Common myeloid progenitor, CD34-positive (primary cell): ENCODE measurements at regions not wholly inside any gene's neighbourhood (a gene's known extent, or its start where the extent isn't known, plus 50 kb on each side); places are given as distances from the start of the nearest gene placed in this dataset.

Experiments used
- CTCF ChIA-PET: fragments of 350-600 bp; sonication (Branson Sonifier 250); formaldehyde crosslinking; loops from one replicate; lab custom pipeline; 2021; ENCODE audit warnings: antibody characterized with exemption; lab: Charles Lee
- POLR2A ChIA-PET: fragments of 350-600 bp; sonication (Branson Sonifier 250); formaldehyde crosslinking; loops from one replicate; lab custom pipeline; 2021; ENCODE audit warnings: antibody characterized with exemption; lab: Charles Lee
- DNase-seq, 3 donors: peaks; one replicate each; pipeline versions ENCODE4 v3.0.0 to v3.0.0-alpha.2; 2013
- H3K27ac ChIP-seq, 2 experiments: 1 replicate in 1 of 2; 2 replicates in 1 of 2; pipeline ENCODE4 v1.7.0; 2013; ENCODE audit warnings: inconsistent platforms in 2 of 2, low read length in 2 of 2, mild to moderate bottlenecking in 2 of 2, low read depth in 1 of 2, moderate library complexity in 1 of 2; ENCODE audit not compliant: severe bottlenecking in 2 of 2, insufficient read depth in 1 of 2, poor library complexity in 1 of 2
- H3K27me3 ChIP-seq, 5 experiments: replicated peaks in 2 of 5; 1 replicate in 3 of 5; 2 replicates in 2 of 5; pipeline versions ENCODE4 v1.6.1 to v1.7.0; 2013; ENCODE audit warnings: low read length in 4 of 5, mild to moderate bottlenecking in 2 of 5, moderate library complexity in 2 of 5, inconsistent platforms in 1 of 5; ENCODE audit not compliant: insufficient read depth in 5 of 5, control insufficient read depth in 4 of 5
- H3K36me3 ChIP-seq, 4 experiments: 1 replicate in 2 of 4; 2 replicates in 2 of 4; pipeline versions ENCODE4 v1.6.1 to v1.7.0; 2013; ENCODE audit warnings: low read length in 3 of 4, control low read depth in 1 of 4, mild to moderate bottlenecking in 1 of 4; ENCODE audit not compliant: control insufficient read depth in 4 of 4, insufficient read depth in 4 of 4
- H3K4me1 ChIP-seq, 4 experiments: 1 replicate in 3 of 4; 2 replicates in 1 of 4; pipeline versions ENCODE4 v1.6.1 to v1.7.1; 2013; ENCODE audit warnings: low read length in 3 of 4, mild to moderate bottlenecking in 3 of 4, control low read depth in 1 of 4, inconsistent platforms in 1 of 4, moderate library complexity in 1 of 4; ENCODE audit not compliant: control insufficient read depth in 4 of 4, insufficient read depth in 4 of 4; ENCODE audit errors: control extremely low read depth in 1 of 4
- H3K4me3 ChIP-seq, 7 experiments: 1 replicate in 4 of 7; 2 replicates in 3 of 7; pipeline versions ENCODE4 v1.5.1 to v1.7.0; 2013; ENCODE audit warnings: mild to moderate bottlenecking in 7 of 7, low read length in 6 of 7, moderate library complexity in 6 of 7, inconsistent platforms in 2 of 7, low read depth in 2 of 7, control low read depth in 1 of 7; ENCODE audit not compliant: insufficient read depth in 4 of 7, control insufficient read depth in 1 of 7; ENCODE audit errors: extremely low read depth in 1 of 7
- H3K9me3 ChIP-seq, 5 experiments: 1 replicate in 4 of 5; 2 replicates in 1 of 5; pipeline versions ENCODE4 v1.6.1 to v1.7.1; 2013; ENCODE audit warnings: low read length in 4 of 5, mild to moderate bottlenecking in 2 of 5, inconsistent platforms in 1 of 5, low read depth in 1 of 5, moderate library complexity in 1 of 5; ENCODE audit not compliant: control insufficient read depth in 4 of 5, insufficient read depth in 2 of 5; ENCODE audit errors: control extremely low read depth in 1 of 5
- WGBS: methylation state at CpG from one replicate; pipeline ENCODE4 v1.1.5; 2013; ENCODE audit not compliant: insufficient coverage; 5-methylcytosine and 5-hydroxymethylcytosine counted together

DNA sequence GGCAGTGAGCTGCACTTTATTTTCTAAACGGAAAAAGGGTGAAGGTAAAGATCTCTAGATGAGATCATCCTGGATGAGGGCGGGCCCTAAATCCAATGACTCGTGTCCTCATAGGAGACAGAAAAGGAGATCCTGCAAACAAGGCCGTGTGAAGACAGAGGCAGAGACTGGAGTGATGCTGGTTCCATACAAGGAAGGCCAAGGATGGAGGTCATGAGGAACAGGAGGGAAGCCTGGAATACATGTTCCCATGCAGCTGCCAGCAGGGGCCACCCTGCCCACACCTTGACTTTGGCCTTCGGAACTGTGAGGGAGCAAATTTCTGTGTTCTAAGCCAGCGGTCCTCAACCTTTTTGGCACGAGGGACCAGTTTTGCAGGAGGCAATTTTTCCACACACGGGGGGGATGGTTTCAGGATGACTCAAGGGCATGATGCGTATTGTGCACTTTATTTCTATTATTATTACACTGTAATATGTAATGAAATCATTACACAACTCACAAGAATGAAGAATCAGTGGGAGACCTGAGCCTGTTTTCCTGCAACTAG is 94.3 kb downstream of the PSMG1 start:
- POLR2A ChIA-PET: no interaction called here
- CTCF ChIA-PET: no interaction called here
- DNase-seq: no peak
- Histone ChIP-seq H3K4me1 (peaks cover 0 to 21% (median 13%) of the 10 kb centered on the region in 4 experiments), H3K27me3 (no peaks in the 10 kb centered on the region), H3K4me3 (no peak overlapping the region), H3K27ac (no peak overlapping the region), H3K36me3 (no peaks in the 10 kb centered on the region), H3K9me3 (no peaks in the 10 kb centered on the region)
- 89% methylated on average over 7 of the region's 9 CpGs for WGBS

GRCh38 chr21:39088031-39088370 is 95.2 kb downstream of the PSMG1 start:
- H3K36me3 ChIP-seq: no peaks in the 10 kb centered on the region

DNA sequence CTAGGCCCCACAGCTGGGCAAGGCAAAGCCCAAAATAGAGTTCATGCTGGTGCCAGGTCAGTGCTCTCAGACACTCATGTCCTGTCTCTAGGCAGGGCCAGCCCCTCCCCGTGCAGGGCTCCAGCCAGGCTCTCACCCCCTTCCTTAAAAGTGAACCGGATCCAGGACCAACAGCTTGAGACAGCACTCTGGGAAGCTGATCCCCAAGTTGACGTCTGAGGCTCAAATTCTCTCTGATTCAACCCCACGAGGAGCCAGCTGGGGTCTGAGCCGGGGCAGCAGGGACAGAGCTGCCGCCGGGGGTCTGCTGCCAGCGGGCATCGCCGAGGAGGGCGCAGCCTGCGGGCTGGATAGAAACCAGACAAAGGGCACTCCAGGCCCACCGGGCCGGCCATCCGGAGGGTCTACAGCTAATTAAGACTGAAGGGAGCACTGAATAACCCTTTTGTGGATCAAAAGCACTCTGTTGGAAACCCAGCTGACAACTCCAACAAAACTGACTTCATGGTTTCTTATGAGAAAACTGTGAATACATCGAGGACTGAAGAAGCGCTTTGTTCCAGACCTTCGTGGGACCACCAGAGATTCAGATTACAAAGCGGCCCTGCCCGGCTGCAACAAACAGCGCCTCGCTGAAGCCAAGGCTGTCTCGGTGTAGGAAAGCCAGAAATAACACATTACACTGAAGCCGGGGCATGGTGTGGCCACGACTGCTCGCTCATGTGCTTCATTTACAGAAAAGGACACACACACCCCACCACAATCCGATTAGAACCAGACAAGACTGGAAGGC is 95.8 kb downstream of the PSMG1 start:
- H3K4me3 ChIP-seq: no peak overlapping the region
- no peaks in the 10 kb centered on the region for H3K9me3 ChIP-seq
- no peaks in the 10 kb centered on the region for H3K27me3 ChIP-seq
- peaks cover 0 to 15% (median 3%) of the 10 kb centered on the region in 4 experiments for H3K4me1 ChIP-seq
- no peak overlapping the region for H3K27ac ChIP-seq
- POLR2A ChIA-PET: no interaction called here
- 95% methylated on average over 25 of the region's 27 CpGs for WGBS
- no peak for DNase-seq
- H3K36me3 ChIP-seq: no peaks in the 10 kb centered on the region
- CTCF ChIA-PET: interaction anchor here (0.8 kb wide), 1 partner anchor 353 kb away, joined by 3 read pairs; no protein-coding TSS in a partner anchor

More at GRCh38 chr21:39088031-39088370, 95.2 kb downstream of the PSMG1 start:
- POLR2A ChIA-PET: no interaction called here
- no peak for DNase-seq
- Histone ChIP-seq H3K27ac (no peak overlapping the region), H3K27me3 (no peaks in the 10 kb centered on the region), H3K4me3 (no peak overlapping the region), H3K4me1 (peaks cover 0 to 17% (median 4%) of the 10 kb centered on the region in 4 experiments), H3K9me3 (no peaks in the 10 kb centered on the region)
- CTCF ChIA-PET: no interaction called here
- WGBS: 100% methylated on average over 5 of the region's 6 CpGs

DNA sequence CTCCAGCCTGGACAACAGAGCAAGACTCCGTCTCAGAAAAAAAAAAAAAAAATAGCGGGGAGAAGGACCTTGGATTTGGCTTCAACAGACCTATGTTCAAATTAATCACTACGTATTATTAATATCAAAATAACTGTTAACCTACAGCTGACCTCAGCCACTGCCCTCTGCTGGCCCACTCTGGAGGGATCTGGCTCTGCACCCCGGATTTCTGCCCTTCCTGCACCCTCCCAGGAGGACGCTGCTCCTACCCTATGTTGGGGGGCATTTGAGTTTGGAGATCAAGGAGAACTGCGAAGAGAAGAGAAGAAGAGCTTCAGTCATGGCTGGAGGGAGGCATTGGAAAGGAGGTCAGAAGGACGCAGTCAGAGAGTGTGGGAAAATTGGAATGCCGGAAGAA is 96.7 kb downstream of the PSMG1 start:
- WGBS: 100% methylated on average over 5 of the region's 8 CpGs
- no peak for DNase-seq
- Histone ChIP-seq H3K4me3 (no peak overlapping the region), H3K4me1 (peaks cover 0 to 15% (median 4%) of the 10 kb centered on the region in 4 experiments), H3K27me3 (no peaks in the 10 kb centered on the region), H3K9me3 (no peaks in the 10 kb centered on the region), H3K36me3 (no peaks in the 10 kb centered on the region), H3K27ac (no peak overlapping the region)
- CTCF ChIA-PET: interaction anchor here (0.8 to 1.9 kb wide), 3 partner anchors 15 to 352 kb away, joined by 3 to 4 read pairs (median 3); no protein-coding TSS in a partner anchor
- POLR2A ChIA-PET: no interaction called here

DNA sequence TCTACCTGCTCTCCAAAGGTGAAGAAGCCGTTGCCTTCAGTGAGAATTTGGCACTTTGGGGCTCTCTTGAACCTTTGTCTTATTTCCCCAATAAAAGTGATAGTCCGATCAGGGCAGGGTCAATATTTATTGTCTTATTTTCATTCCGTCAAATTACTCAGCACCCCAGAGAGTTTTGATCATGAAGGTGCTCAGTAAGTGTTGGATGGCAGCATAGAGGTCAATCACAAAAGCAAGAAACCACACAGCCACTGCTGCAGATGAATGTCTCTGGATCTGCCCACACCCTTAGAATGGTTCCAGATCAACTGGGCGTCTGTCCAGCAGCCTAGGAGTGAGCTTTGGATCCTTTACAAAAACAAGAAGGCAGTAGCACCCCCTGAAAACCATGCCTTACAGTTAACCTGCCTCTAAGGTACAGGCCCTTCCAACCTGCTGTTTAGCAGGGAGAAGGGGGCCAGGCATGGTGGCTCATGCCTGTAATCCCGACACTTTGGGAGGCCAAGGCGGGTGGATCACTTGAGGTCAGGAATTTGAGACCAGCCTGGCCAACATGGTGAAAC is 97.3 kb downstream of the PSMG1 start:
- POLR2A ChIA-PET: no interaction called here
- no peak overlapping the region for H3K4me3 ChIP-seq
- CTCF ChIA-PET: interaction anchor here (0.8 to 1.9 kb wide), 5 partner anchors 14 to 112 kb away, joined by 3 to 5 read pairs (median 4); no protein-coding TSS in a partner anchor
- peaks cover 0 to 15% (median 4%) of the 10 kb centered on the region in 4 experiments for H3K4me1 ChIP-seq
- 100% methylated on average over 2 of the region's 6 CpGs for WGBS
- H3K27ac ChIP-seq: no peak overlapping the region
- no peaks in the 10 kb centered on the region for H3K9me3 ChIP-seq
- H3K27me3 ChIP-seq: no peaks in the 10 kb centered on the region
- DNase-seq: no peak
- H3K36me3 ChIP-seq: no peaks in the 10 kb centered on the region

GRCh38 chr21:39084979-39085729 is 98.1 kb downstream of the PSMG1 start:
- Histone ChIP-seq H3K9me3 (no peaks in the 10 kb centered on the region), H3K36me3 (no peaks in the 10 kb centered on the region), H3K4me1 (peaks cover 0 to 15% (median 3%) of the 10 kb centered on the region in 4 experiments), H3K27ac (no peak overlapping the region), H3K4me3 (no peak overlapping the region), H3K27me3 (no peaks in the 10 kb centered on the region)
- DNase-seq: peak in 1 of 3 donors; percentile 31
- ChIA-PET POLR2A (no interaction called here), CTCF (interaction anchor here (0.7 to 1.9 kb wide), 6 partner anchors 13 to 74 kb away, joined by 3 to 5 read pairs (median 4); no protein-coding TSS in a partner anchor)
- 88% methylated on average over 5 of the region's 5 CpGs for WGBS
